NCI-H2107 treated with DMSO at 0.1 percent for 48 hours (cell line): ENCODE measurements at regions not wholly inside any gene's neighbourhood (a gene's known extent, or its start where the extent isn't known, plus 50 kb on each side); places are given as distances from the start of the nearest gene placed in this dataset.

Experiments
- DNase-seq: peaks from one replicate; lab custom pipeline; 2025; ENCODE audit not compliant: unreplicated experiment; lab: John Stamatoyannopoulos, UW

DNA sequence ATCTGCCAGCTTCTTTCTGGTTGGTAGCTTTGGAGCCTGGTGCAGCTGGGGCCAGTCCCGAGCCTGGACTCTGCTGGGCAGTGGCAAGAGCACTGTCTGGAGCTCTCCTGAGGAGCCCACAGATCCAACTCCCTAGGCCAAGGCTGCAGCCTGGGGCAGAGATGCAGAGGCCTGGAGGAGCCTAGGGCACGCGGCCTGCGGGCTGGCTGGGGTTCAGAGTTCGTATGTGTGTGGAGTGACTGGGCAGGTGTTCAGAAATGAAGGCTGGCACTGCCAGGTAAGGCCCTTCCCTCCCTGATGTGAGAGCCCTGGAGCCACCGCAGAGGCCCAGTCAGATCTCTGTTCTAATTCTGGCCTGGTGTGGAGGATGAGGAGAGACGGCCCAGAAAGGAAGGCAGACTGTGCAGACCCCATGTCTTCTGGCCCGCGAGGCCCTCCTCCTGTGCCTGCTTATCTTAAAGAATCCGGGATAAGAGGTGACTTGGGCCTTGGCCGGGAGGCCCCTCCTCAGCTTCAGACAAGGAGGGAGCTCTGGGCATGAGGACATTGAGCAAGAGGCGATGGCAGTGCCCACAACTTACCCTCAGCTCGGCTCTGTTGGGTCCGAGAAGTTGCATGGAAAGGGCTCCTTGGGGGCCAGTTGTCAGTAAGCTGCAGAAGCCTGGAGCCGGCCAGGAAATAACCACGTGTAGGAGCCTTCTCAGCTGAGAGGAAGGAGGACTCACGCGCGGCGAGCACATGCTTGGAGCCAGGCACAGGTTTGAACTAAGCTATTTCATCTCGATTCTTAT lies 62.2 kb upstream of the B3GAT1 start:
- no peak for DNase-seq

DNA sequence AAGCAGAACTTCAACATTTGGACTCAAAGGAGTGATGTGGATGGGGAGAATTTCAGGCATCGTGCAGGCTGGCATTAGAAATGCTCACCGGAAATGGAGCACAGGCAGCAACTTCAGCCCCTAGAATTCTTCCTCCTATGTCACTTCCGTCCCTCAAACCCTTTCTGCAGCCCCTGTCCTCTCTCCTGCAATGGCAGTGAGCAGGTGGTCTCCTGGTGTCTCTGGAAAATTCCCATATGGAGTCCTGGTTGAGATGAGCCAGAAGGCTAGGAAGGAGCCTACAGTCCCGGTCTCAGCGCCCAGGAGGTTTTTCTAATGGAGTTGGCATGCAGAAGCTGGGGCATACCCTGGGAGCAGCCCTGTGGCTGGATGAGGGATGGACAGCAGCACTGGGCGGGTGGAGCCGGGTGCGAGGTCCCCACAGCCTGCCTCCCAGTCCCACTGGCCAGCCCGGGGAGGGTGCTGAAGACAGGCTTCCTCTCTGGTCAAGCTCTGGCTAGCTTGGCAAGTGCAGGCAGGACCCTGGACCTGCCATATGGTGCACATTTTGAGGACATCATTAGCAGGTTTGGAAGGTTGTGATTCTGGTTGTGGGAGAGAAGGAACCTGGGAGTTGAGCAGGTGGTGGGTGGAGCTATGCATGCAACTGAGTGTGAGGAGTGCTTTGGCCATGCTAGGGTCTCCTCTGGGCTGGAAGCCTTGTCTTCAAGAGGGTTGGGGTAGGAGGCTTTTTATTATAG lies 59.8 kb upstream of the B3GAT1 start:
- no peak for DNase-seq

DNA sequence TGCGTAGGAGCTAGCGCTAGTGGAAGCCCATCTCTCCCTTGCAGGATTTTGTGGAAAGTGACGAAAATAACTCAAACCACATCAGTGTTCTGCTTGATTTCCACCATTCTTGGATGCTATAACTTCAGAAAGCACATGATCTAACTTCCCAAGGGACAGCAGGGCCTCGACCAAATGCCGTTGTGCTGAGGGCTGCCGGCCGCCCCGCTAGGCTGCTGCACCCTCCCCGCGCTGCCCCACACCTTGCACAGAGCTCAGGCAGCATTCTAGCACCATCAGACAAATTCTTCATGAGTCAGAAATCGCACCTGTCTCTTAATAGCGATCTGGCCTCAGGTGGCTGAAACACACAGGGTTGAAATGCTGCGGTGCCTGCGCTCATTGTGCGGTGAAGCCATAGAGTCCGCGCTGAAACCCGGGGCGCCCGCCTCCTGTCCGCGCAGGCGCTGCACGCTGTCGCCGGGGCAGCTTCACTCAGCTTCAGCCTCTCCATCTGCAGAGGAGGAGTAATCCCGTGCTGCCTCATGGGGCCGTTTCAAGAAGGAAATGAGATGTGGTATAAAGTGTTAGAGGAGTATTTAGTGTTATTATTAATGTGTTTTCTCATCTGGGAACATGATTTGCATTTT lies 59.2 kb upstream of the B3GAT1 start:
- DNase-seq, result no peak

DNA sequence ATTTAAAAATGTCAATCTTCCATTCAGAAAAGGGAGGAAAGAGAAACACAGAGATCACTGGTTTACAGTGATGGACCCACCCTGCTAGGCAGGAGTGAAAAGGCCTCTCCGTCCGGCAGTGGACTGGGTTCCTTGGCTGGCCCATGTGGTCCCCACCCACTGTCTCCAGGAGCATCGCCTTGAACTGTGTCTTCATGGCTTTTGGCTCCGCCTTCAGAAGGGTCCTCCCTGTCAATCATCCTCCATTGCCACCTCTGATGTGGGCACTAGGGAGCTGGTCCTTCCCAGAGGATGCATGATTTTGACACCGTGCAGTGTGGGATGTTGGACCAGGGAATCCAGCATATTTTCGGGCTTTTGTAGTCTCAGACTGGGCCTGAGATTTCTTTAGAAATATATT lies 58.2 kb upstream of the B3GAT1 start:
- no peak for DNase-seq

DNA sequence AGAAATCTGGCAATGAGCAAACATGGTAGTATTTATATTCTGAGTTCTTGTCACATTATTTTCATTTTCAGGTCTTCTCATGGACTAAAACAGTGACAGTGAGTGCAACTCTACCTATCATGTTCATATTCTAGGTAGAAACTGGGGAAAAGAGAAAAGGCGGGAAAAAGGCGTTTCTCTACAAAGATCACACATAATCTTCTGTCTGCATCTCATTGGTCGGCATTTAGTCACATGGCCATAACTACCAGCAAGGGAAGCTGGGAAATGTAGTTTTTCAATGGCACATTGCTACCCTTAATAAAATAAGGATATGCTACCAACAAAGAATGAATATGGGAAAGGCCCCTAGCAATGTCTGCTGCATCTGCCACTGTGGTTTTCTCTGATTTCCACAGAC lies 57.6 kb upstream of the B3GAT1 start:
- DNase-seq, result no peak

DNA sequence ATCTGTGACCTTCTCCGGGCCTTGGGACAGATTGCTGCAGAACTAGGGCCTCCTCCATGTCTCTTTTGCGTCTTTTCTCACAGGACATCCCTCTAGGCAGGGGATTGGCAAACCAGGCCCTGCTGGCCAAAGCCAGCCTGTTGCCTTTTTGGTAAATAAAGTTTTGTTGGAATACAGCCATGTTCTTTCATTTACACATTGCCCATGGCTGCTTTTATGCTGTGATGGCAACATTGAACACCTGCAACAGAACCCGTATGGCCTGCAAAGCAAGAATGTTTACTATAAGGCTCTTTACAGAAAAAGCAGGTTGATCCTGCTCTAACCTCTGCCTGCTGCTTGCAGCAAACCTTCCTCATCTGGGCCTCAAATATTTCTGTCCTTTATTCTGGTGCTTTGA lies 56.8 kb upstream of the B3GAT1 start:
- DNase-seq, result no peak

DNA sequence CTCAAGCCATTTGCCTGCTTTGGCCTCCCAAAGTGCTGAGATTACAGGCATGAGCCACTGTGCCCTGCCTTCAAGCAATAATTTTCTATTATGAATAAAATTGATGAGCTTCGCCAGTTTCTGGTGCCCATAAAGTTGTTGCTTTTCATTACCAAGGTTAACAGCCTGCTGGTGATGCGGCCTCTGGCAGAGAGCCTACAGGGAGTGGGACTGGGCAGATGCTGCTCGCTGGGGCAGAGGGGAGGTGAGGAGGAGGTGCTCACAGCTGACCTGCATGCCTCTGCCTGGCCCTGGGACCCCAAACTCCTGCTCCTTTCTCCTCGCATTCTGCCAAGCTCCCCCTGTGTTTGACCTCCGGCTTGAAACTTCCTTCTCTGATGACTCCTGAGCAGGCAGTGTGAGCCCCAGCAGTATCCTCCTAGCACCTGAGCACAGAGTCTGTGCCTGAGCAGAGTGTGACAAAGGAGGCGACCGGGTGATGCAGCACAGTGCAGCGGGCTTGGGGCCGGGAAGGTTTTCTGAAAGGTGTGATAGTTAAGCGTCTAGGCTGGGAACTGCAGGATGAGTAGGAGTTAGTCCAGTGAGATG lies 56.1 kb upstream of the B3GAT1 start:
- no peak for DNase-seq

DNA sequence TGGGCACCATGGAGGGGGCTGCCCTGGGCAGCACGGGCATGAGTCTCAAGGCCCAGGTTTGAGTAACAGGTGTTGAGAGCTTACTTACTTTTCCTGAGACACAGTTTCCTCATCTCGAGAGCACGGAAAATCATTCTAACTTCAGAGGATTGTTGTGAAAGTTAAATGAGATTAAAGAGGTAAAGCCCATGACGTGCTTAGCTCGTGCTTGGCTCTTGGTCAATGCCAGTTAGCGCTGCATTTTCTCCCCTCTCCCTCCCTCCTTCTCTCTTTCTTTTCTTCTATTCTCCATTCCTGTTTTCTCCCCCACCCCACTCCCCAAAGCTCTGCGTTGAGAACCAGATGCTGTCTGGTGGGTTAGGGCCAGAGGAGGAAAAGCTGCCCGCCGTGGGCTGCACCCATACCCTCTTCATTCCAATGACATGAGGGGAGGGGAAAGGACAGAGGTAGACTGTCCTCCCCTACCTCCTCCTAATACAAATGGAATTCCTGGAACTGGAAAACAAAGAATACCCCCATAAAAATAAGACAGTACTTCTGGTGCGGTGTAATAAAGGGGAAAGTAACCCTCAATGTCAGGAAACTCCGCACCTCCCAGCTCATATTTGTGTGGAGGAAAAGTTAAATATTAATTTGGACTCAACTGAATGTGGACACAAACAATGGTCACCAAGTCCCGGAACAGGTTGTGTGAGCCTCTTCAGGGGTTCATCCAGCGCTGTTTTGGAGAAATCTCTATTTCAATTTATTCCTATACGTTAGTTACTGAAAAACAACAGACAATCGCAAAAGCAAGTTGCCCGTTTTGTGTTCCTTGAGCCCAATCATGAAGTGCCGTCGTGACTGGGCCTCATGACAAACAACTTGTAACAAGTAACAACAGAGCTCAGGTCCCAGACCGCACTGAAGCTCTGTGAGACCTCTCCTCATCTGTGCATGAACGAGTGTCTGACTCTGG lies 54.8 kb upstream of the B3GAT1 start:
- DNase-seq, result no peak

DNA sequence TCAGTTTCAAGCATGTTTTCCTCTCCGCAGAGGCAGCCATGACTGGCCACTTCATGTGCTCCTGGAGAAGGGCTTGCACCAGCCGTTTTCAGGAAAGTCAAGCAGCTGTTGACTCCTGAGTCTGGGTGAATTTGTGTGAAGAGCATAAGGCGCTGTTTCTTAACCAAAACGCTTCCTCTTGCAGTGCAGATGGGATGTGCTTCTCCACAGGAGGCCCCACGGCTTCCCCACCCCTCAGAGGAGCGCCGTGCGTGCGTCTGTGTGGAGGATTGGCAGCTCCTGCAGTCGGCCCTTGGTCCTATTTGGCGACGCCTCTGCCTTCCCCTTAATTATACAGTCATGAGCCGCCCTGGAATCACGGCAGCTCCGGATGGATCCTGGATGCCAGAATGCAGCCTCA lies 54.1 kb upstream of the B3GAT1 start:
- DNase-seq, result no peak

DNA sequence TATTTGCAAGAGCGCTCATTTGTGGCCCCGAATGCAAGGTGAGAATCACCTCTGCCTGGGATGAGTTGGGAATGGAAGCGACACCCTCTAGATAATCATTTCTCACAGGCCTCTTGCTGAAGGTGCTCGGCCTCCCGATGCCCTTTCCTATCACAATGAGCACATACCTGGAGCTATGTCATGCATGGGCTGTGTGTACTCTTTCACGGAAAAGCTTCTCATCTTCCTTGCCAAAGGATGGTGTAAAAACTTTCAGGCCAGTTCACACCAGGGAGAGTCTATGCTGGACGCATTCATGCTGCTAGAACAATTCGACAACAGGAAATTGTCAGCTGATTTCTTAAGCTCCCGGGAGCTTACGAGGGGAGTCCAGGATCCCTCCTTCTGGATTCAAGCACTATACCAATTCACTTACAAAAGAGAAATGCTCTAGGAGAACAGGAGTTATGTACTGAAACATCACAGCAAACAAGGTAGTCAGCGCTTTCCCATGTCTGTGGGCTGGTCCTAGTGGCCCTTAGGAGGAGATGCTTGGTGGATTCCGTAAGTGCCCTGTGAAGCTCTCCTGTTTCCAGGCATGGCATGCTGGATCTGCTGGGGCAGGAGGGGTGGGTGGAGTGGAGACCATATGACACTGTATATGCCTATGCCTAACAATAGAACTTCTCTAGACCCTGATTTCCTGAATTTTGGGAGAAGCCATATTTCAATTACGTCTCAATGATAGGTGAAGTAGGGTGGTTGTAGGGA lies 53.1 kb upstream of the B3GAT1 start:
- DNase-seq, result no peak

DNA sequence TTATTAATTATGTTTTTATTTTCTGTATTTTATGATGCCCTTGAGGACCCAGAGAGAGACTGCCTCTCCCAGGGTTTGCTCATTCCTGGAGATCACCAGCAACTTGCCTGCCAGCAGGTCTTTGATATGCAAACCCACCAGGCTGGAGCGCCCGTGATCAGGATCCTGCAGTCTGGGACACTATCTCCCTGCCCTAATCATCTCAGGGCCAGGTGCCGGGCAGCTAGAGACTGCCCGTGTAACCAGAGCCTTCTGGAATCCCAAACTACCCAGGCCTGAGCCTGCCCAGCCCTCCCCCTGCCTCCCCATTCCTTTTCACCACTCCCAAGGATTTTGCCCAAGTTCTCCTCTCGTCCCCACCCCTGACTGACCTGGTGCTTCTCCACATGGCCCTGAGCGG lies 52.2 kb upstream of the B3GAT1 start:
- no peak for DNase-seq

DNA sequence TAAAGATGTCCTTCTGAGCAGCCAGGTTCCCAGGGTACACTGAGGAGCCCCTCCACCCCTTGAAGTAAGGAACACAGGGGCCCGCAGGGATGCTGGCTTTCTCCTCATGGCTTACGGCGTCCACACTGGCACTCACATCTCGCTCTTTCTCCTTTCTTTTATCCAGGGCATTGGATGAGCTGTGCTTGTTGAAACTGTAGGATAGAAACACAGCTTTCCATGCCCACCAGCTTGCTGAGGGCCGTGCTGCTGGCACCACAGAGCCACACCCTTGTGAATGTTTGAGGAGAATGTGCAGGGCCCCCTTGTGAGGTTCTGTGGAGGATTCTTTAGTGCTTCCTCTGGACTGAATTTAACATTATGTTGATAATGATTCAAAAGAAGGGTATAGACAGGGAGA lies 51.7 kb upstream of the B3GAT1 start:
- DNase-seq, result no peak
